PC-3 (cell line): ENCODE measurements at regions not wholly inside any gene's neighbourhood (a gene's known extent, or its start where the extent isn't known, plus 50 kb on each side); places are given as distances from the start of the nearest gene placed in this dataset.

Source experiments
- CTCF ChIP-seq: fragments of 300-600 bp; sonication (generic); conservative IDR thresholded peaks from 2 replicates; pipeline ENCODE4 v1.5.1; 2017; ENCODE audit warnings: antibody characterized with exemption, low read depth, mild to moderate bottlenecking, low read length
- EZH2 ChIP-seq: fragments of 300-600 bp; sonication (generic); IDR thresholded peaks from one replicate; pipeline ENCODE4 v1.6.1; 2017; ENCODE audit warnings: antibody characterized with exemption, mild to moderate bottlenecking, low read length; ENCODE audit not compliant: unreplicated experiment
- EZH2phosphoT487 ChIP-seq: fragments of 300-600 bp; sonication (generic); IDR thresholded peaks from 2 replicates; pipeline ENCODE4 v1.6.1; 2018; ENCODE audit warnings: mild to moderate bottlenecking, antibody characterized with exemption, low read length, borderline replicate concordance

- no peak for TF ChIP-seq CTCF
- TF ChIP-seq EZH2, result no peak
- no peak for TF ChIP-seq EZH2phosphoT487
These were observed 332.4 kb upstream of the MYT1L start for GRCh38 chr2:2663401-2664036.
